GM21360 (cell line): ENCODE measurements at regions not wholly inside any gene's neighbourhood (a gene's known extent, or its start where the extent isn't known, plus 50 kb on each side); places are given as distances from the start of the nearest gene placed in this dataset.
"Not testable (repeated sequence)": the region's sequence is repeated elsewhere in the genome, so short reads cannot be mapped to it uniquely, and the experiment has no call there.

Experiments used
- ATAC-seq: cut with Tn5 transposase; IDR thresholded peaks from one replicate; pipeline ENCODE4 v1.9.1; 2021; ENCODE audit warnings: mild to moderate bottlenecking, moderate library complexity; ENCODE audit not compliant: unreplicated experiment

DNA sequence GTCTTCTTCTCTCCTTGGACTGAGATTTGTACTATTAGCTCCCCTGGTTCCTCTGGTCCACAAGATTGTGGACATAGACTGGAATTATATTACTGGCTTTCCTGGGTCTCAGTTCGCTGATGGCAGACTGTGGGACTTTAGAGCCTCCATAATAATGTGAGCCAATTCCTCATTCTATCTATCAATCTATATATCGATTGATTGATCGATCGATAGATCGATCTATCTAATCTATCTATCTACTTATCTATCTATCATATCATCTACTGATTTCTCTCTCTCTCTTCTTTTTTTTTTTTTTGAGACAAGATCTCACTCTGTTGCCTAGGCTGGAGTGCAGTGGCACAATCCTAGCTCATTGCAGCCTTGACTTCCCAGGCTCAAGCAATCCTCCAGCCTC lies 51.5 kb upstream of the DDR1 start:
- no peak for ATAC-seq

DNA sequence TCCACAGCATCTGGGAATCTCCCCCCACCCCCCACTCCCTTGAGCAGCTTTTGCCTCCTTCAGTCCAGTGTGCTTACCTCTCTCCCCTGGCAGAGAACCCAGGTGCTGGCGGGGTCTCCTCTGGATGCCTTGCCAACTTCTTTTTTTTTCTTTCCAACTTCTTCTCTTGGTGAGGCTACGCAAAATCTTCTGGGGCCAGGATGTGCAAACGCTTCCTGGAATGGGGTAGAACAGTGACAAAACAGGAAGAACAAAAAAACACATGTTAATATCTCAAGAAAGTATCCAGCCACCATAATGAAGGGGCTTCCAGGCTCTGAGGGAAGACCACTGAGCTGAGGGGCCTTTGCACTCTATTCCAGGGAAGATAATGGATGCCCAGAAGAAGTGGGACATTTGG lies 53.9 kb upstream of the DDR1 start:
- ATAC-seq = no peak

DNA sequence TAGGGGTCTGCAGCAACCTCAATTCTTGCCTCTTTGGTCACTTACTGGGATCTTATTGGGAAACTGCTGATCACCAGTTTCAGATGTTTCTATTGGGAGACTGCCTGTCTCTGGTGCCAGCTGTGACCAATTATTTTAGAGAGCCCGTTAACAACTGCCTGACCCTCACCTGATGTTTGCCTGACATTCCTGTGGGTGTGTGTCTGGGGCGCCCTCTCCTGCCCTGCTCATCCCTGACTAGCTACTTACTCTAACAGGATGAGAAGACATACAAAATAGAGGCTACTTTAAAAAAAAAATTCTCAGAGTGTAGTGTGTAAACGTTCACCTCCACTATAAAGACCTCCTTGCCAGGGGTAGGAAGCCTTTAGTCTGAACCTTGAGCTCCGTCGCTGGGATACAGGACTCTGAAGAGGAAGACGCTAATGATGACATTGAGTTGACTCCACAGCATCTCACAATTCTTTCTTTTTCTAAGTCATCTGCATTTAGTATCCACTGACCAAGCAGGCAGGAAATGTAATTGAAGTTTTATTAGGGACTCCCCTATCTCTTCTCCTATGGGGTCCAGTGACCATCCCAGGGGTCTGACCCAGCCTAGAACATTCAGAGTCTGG lies 54.6 kb upstream of the DDR1 start:
- ATAC-seq = no peak

DNA sequence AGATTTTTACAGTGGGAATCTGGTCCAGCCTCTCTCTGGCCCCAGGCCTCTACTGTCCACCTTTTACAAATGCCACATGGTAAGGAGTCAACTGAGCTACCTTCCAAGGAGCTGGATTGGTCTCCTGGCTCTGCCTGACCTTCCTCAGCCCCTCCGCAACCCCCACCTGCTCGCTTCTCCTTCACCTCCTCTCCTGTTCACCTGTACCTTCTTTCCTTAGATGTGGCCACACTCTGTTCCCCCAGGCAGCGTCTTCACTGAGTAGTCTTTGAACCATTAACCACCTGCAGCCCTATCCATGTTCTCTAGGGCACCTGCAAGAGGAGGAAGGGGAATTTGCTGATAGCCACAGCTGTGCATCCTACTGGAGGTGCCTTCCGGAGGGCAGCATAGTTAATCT lies 55.3 kb upstream of the DDR1 start:
- no peak for ATAC-seq

DNA sequence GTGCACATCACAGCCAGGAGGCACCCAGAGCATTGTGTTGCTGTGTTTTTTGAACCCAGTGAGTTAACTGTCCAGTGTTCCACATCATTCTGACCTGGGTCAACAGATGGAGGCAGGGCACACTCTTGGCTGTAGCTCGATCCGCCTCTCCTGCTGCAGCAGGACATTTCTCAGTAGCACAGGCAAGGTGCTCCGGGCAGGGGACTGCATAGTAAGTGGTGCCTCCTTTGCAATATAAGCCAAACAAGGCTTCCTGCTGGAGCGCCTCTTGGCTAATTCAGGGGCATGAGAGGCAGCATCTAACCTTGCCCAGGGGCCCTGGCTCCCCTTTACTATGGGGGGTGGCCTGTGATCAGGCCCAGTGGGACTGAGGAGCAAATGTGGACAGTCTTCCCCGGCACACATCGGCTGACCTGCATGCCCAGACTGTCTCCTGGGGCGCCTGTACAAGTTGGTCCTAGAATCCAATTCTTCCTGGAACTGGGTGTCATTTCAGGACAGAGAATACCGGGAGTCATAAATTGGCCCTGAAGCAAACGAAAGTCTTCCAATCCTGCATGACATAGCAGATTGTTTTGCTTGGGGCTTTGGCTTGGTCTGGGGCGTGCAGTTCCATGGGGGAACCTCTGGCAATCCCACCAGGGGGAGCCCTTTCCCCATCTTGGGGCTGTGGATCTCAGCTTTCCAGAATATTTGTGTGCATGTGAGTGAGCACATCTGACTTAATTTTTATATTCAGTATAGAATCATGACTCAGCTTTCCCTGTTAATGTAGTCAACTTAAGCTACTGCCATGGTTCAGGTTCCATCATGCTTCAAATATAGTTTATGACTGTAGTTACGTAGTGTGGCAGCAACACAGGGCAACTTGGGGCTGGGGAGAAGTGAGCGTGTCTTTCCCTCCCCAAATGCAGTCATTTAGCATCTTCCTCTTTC lies 56.0 kb upstream of the DDR1 start:
- ATAC-seq = no peak

DNA sequence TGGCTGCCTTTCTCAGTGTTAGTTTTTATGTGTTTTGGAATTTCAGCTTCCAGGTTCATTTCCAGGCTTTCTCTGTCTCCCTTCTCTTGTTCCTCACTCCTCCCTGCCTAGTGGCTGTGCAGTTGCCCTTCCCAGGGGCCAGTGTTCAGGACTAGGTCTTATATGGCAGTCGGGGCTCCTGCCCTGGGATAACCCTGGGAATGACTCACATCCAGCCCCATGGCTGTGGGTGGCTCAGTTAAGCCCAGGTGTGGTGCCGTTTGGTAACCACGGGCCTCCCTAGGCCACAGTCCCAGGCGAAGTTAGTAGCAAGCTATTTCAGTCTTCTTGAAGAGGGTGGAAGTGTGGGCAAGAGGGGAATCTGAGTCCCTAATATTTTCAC lies 57.4 kb upstream of the DDR1 start:
- no peak for ATAC-seq

DNA sequence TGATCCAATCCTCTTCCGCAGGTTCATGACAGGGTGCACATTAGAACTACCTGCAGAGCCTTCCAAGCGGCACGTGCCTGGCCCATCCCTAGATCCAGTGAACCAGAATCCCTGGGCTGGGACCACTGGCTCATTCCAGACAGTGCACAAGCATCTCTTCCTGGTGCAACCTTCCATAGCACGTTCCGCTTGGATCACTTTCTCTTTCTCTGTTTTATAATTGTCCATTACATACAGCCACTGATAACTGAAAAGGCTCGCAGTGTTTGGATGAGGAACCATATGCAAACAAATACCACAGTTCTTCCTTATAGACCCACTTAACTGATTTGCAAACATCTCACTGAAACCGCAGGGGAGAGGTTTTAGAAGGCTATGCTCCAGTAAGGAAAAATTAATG lies 59.6 kb upstream of the DDR1 start:
- ATAC-seq = no peak

DNA sequence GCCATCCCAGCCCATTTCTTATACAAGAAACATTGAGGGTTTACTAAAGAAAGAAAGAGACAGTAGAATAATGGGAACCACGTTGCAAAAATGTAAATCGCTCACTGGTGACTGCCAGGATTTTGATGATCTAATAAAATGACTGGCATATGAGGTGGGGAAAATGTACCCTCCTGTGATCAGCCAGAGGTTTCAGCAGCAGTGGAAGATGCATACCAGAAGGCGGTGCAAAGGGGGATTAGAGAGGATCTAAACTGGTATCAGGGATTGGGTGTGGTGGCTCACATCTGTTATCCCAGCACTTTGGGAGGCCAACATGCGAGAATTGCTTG lies 60.8 kb upstream of the DDR1 start:
- no peak for ATAC-seq

DNA sequence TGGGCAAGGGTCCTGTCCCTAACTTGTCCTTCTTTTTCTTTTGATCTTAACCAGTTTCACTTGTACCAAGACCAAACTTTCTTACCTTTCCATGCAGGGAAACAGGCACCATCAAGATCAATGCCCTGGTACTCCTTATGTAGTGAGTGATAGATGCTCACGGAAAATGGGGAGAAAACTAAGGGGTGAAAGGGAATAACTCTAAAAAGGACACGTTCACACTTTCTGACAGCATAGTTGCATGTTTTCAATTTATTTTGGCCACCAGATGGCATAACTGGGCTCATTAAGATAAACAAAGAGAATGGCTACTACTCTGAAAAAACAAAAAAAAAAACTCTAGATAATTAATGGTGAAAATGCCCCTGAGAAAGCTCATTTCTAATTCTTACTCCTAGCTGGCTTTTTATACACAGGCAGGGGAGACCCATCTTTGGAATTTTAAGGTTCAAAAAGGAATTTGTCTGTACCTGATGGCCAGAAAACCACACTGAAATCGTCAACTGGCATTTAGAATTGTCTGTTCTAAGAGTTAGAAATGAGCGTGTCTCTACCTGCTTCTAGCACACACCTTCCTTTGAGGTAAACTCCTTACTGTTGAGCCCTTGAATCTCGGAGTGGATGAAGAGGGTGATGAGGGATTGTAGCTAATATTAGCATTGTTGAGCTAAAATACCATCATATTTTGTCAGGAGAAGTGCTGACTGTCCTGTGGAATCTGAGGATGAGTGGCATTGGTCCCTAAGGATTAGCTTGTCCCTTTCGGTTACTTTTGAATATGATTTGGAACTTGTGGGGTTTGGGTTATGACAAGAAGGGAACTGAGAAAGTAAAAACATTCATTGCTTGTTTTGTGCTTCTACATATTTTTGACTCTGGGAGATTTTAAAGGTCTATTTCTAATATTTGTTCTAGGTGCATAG lies 62.2 kb upstream of the DDR1 start:
- no peak for ATAC-seq

DNA sequence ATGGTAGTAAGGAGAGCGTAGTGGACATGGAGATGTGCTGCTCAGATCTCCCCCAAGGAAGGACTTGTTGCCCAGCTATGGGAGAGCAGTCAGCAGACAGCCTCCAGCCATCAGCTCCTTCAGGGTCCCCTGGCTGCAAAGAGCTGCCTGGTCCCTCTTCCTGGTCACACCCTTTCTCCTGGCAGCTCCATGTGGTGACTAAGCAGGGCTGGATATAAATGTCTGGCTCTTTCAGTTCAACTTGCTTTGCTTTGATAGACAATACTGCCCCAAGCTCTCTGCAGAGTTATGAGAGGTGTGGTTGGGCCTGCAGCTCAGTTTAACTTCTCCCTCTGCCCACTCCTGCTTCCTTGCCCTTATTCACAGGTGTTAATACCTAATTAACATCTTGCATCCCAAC lies 64.1 kb upstream of the DDR1 start:
- ATAC-seq = no peak

DNA sequence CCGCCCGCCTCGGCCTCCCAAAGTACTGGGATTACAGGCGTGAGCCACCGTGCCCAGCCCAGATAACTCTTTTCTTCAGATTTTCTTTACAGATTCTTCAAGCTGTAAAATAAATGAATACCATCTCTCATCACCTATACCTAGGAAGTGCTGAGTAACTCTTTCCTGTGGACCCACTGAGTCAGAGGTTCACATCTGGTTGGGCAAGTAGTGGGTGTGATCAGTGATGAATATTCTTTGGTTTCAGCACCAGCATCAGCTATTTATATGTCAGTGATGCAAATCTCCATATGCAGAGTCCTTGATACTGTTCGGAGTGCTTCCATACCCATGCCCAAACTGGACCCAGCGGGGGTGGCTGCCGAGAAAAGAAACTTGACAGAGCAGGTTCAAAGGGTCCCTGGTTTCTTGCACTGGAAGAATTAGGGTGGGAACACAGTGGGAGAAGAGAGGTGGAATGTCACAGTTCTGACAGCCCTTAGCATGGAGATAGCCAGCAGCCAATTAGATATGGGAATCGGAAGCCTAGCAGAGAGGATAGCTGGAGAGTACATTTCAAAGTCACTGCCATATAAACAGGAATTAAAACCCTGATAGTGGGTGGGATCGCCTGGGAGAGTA lies 64.9 kb upstream of the DDR1 start:
- no peak for ATAC-seq

DNA sequence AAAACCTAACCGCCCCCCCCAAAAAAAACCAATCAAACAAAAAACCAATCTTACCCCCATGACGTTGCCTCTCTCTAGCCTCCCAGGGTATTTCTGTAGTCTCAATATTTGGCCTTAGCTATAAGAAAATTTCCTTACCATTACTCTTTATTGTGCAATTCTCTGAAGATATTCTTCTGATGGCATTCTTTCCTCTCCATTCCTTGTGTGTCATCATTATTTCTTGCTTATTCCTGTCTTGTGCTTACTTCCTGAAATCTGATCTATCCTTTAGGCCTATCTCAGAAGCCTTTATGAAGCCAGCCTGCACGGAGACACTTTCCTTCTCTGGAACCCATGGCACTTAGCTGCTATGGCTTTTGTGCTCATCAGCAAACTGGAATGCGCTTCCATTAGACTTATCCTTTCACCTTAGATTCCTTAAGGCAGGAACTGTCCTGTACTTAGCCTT lies 65.9 kb upstream of the DDR1 start:
- ATAC-seq = no peak

DNA sequence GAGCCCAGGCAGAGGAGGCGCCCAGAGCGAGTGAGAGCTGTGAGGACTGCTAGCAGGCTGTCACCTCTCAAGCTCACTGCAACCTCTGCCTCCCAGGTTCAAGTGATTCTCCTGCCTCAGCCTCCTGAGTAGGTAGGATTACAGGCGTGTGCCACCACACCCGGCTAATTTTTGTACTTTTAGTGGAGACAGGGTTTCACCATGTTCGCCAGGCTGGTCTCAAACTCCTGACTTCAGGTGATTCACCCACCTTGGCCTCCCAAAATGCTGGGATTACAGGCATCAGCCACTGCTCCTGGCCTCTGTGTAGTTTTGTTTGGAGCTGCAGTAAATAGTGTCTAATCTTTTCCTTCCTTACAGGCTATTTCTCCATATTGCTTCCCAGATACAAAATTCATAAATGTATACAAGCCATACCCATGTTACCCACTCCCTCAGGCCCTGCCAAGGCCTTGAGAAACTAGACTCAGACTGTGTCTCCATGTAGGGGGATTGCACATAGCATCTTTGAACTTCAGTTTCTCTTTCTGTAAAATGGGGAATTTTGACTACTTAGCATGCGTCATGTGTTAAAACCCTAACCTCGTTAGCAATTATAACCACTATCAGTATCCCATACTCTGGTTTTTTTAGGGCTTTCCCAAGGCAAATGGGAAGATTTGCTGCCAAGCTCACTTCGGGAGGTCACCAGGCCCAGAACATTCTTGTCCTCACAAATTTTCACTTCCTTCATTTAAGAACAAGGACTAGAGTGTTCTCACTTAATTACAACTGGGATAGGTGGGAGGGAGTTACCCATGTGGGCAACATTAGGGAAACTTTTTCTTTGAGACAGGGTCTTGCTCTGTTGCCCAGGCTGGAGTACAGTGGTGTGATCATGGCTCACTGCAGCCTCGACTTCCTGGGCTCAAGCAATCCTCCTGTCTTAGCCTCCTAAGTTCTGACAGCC lies 67.3 kb upstream of the DDR1 start:
- no peak for ATAC-seq

DNA sequence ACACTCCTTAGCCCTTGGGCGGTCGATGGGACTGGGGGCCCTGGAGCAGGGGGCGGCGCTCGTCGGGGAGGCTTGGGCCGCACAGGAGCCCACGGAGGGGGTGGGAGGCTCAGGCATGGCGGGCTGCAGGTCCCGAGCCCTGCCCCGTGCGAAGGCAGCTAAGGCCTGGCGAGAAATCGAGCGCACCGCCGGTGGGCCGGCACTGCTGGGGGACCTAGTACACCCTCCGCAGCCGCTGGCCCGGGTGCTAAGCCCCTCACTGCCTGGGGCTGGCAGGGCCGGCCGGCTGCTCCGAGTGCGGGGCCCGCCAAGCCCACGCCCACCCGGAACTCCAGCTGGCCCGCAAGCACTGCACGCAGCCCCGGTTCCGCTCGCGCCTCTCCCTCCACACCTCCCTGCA lies 68.0 kb upstream of the DDR1 start:
- not testable (repeated sequence) for ATAC-seq

DNA sequence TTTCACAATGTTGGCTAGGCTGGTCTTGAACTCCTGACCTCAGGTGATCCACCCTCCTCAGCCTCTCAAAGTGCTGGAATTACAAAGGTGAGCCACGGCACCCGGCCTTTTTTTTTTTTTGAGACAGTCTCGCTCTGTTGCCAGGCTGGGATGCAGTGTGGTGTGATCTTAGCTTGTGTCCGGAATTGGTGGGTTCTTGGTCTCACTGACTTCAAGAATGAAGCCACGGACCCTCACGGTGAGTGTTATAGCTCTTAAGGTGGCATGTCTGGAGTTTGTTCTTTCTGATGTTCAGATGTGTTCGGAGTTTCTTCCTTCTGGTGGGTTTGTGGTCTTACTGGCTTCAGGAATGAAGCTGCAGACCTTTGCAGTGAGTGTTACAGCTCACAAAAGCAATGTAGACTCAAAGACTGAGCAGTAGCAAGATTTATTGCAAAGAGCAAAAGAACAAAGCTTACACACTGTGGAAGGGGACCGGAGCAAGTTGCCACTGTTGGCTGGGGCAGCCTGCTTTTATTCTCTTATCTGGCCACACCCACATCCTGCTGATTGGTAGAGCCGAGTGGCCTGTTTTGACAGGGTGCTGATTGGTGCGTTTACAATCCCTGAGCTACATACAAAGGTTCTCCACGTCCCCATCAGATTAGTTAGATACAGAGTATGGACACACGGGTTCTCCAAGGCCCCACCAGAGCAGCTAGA lies 69.1 kb upstream of the DDR1 start:
- not testable (repeated sequence) for ATAC-seq

DNA sequence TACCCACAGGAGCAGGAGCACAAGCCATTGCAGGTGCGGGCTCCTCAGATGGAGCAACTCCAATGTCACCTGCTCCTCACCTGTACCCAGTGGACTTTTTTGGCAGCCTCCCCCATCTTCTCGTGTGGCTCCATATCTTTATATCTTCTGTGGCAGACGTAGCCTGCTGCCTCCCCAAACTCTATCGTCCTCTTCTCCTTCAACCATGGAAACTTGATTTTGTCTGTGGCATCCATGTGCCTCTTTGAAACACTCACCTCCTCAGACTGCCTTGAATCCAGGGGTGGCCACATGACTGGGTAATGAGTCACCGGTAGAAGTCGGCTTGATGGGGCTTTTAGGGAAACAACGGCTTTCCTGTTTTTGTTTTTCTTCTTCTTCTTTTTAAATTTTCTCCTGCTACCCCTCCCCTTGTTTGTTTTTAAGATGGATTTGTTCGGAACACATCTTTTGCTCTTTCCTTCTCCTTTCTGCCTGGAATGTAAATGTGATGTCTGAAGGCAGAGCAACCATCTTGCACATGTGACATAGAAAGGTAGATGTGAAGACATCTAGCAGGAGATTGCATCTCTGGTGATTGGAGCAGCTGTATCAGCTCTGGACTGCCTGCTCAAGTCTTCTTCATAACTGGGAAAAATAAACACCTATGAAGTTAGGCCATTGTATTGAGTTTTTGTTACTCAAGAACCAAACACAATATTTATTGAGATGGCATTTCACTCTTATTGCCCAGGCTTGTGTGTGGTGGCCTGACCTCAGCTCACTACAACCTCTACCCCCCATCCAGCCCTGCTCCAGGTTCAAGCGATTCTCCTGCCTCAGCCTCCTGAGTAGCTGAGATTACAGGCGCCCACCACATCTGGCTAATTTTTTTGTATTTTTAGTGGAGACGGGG lies 69.9 kb upstream of the DDR1 start:
- ATAC-seq = no peak

DNA sequence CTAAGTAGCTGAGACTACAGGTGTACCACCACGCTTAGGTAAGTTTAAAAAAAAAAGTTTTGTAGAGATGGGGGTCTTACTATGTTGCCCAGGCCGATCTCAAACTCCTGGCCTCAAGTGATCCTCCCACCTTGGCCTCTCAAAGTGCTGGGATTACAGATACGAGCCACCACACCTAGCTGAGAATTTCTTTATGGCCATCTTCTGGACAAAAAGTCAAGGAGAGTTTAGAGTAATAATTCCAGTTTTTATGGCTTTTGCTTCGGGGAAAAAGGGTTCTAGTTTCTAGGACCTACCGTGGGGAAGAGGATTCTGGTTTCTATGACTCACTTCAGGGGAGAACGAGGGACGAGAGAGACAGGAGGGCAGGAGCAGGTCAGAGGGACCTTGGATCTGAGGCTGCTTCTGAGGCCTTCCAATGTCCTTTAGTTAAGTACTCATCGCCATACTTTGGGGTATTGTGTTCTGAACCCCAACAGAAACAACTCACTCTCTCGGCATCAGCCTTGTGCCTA lies 69.3 kb upstream of the IER3 start:
- no peak for ATAC-seq

DNA sequence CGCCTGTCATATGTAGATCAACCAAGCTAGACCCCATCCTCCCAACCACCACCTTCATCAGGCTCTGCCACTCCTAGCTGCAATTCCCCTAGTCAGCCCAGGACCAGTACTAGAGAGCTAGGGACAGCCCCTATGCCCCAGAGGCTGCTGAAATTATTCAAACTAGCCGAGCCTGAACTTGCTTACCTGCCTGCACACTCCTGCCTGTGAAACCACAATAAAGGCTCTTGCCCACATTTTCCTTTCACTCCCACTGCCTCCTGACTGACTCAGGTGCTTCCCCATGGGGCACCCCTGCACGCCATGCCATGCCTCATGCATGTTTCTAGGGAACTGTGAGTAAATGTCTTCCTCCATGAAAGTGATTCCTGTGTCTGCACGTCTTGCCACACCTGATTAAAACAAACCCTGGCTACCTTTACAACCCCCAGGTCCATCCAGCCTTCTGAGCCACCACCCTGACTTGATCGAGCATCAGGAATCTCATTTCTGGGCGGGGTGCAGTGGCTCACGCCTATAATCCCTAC lies 66.5 kb upstream of the IER3 start:
- peak; percentile 82 for ATAC-seq
